ENCODE measurements at regions not wholly inside any gene's neighbourhood (a gene's known extent, or its start where the extent isn't known, plus 50 kb on each side); places are given as distances from the start of the nearest gene placed in this dataset.

DNA sequence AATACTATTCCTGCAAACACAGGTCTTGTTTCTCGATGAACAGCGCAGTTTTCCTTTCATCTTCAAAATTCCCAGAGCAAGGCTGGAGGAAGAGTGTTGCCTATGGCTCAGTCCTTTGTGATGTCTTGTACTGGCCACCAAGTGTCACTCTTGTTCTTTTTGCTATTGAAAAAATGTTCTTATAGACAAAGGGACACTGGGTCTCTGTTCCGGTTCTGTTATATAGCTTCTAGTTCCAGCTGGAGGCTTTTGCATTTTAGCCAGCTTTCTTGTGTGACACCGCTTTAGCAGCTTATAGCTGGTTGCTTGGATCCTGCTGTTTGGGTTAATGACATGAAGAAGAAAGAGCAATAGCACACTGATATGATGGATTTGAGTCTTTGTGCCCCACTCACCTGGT is 343.7 kb upstream of the KCNN2 start:
- TF ChIP-seq POLR2A (IDR thresholded peaks at IDR 0.05) (no peak), EP300 (IDR thresholded peaks at IDR 0.05) (no peak)
- TF ChIP-seq, protein P1, sequence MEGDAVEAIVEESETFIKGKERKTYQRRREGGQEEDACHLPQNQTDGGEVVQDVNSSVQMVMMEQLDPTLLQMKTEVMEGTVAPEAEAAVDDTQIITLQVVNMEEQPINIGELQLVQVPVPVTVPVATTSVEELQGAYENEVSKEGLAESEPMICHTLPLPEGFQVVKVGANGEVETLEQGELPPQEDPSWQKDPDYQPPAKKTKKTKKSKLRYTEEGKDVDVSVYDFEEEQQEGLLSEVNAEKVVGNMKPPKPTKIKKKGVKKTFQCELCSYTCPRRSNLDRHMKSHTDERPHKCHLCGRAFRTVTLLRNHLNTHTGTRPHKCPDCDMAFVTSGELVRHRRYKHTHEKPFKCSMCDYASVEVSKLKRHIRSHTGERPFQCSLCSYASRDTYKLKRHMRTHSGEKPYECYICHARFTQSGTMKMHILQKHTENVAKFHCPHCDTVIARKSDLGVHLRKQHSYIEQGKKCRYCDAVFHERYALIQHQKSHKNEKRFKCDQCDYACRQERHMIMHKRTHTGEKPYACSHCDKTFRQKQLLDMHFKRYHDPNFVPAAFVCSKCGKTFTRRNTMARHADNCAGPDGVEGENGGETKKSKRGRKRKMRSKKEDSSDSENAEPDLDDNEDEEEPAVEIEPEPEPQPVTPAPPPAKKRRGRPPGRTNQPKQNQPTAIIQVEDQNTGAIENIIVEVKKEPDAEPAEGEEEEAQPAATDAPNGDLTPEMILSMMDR (IDR thresholded peaks at IDR 0.05) = no peak

All from tibial nerve (tissue), 4 donors.